D721Med (cell line): ENCODE measurements at regions not wholly inside any gene's neighbourhood (a gene's known extent, or its start where the extent isn't known, plus 50 kb on each side); places are given as distances from the start of the nearest gene placed in this dataset.
"Not testable (repeated sequence)": the region's sequence is repeated elsewhere in the genome, so short reads cannot be mapped to it uniquely, and the experiment has no call there.

Experiments used
- DNase-seq: peaks from one replicate; pipeline ENCODE4 v3.0.0; 2011; ENCODE audit warnings: low spot score; ENCODE audit not compliant: insufficient read length
- FAIRE-seq: peaks from 2 replicates; lab custom pipeline; 2011; peaks lifted over from hg19 to GRCh38; lab: Jason Lieb, UNC
- TF ChIP-seq, protein P1 (sequence below): IDR thresholded peaks from 2 replicates; pipeline ENCODE4 v1.5.1; 2012; ENCODE audit warnings: mild to moderate bottlenecking, control low read depth; ENCODE audit not compliant: insufficient read depth; ENCODE audit errors: missing control alignments

GRCh38 chr2:142294225-142294624, 163.4 kb upstream of the LRP1B start:
- TF ChIP-seq, protein P1, sequence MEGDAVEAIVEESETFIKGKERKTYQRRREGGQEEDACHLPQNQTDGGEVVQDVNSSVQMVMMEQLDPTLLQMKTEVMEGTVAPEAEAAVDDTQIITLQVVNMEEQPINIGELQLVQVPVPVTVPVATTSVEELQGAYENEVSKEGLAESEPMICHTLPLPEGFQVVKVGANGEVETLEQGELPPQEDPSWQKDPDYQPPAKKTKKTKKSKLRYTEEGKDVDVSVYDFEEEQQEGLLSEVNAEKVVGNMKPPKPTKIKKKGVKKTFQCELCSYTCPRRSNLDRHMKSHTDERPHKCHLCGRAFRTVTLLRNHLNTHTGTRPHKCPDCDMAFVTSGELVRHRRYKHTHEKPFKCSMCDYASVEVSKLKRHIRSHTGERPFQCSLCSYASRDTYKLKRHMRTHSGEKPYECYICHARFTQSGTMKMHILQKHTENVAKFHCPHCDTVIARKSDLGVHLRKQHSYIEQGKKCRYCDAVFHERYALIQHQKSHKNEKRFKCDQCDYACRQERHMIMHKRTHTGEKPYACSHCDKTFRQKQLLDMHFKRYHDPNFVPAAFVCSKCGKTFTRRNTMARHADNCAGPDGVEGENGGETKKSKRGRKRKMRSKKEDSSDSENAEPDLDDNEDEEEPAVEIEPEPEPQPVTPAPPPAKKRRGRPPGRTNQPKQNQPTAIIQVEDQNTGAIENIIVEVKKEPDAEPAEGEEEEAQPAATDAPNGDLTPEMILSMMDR: no peak
- FAIRE-seq: no peak

DNA sequence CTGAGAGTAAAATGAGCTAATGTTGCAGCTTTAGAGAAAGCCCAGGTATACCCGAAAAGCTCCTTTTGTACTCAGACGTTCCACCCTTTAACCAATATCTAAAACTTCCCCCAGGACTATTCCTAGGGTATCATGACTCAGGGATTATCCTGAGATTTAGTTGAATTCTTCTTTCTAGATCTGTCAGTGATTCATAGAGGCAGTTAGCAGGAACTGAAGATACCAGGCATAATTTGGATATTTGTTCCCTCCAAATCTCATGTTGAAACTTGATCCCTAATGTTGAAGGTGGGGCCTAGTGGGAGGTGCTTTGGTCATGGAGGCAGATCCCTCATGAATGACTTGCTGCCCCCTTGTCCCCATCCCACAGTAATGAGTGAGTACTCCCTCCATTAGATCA, 161.2 kb upstream of the LRP1B start:
- FAIRE-seq: no peak

More at GRCh38 chr2:142294225-142294624, 163.4 kb upstream of the LRP1B start:
- DNase-seq: no peak

GRCh38 chr2:142290931-142291330, 160.1 kb upstream of the LRP1B start:
- TF ChIP-seq, protein P1: no peak
- FAIRE-seq: no peak
- DNase-seq: no peak

More for the DNA sequence above, 161.2 kb upstream of the LRP1B start:
- TF ChIP-seq, protein P1: no peak
- no peak for DNase-seq

DNA sequence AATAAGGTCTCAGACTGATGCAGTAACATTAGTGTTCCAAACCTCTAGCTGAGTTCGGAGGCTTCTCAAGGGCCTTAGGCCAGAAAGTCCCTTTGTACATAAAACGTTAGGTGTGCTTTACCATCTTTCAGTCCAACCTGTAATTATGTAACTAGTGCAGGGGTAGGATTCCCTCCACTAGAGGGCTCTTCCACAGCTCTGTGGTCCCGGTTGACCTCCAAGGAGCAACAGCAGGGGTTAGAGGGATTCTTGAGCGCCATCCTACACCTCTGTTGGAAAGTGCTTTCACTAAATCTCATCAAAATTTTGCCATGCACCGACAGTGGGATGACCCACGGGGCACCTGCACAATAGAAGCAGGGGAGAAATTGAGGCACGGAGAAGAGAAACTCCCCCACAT, 155.8 kb upstream of the LRP1B start:
- no peak for FAIRE-seq
- TF ChIP-seq, protein P1: peak; percentile 30
- DNase-seq: no peak

- DNase-seq (no peak), FAIRE-seq (no peak)
- TF ChIP-seq, protein P1: no peak
These were observed 154.7 kb upstream of the LRP1B start for GRCh38 chr2:142285480-142285879.

GRCh38 chr2:142284336-142284735, 153.5 kb upstream of the LRP1B start:
- not testable (repeated sequence) for FAIRE-seq, DNase-seq

GRCh38 chr2:142280831-142281230, 150.0 kb upstream of the LRP1B start:
- DNase-seq (no peak), FAIRE-seq (no peak)
- TF ChIP-seq, protein P1: no peak

DNA sequence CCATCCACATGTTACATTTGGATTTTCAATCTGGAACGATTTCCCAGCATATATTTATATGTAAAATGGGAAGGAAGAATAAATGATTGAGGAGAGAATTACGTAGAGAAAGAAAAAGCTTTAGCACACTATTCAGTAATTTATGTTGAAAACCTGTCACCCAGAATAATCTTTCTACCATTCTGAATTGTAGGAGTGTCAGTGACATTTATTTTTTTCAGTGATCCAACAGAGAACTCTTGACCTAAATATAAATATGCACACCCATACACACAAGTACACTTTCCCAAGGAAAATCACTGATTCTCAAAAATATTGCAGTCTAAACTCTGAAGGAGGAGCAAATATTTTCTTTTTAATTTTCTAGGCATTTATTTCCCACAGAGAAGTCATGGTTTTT, 140.2 kb upstream of the LRP1B start:
- DNase-seq (no peak), FAIRE-seq (no peak)
- TF ChIP-seq, protein P1: no peak
